GM04503 (cell line): ENCODE measurements at regions not wholly inside any gene's neighbourhood (a gene's known extent, or its start where the extent isn't known, plus 50 kb on each side); places are given as distances from the start of the nearest gene placed in this dataset.

ENCODE experiments used
- DNase-seq: peaks from one replicate; pipeline ENCODE4 v3.0.0-alpha.2; 2012; ENCODE audit warnings: low read depth

- DNase-seq: no peak
Observed at GRCh38 chr13:29955137-29955650, 104.8 kb upstream of the UBL3 start.

- no peak for DNase-seq
Observed at GRCh38 chr13:29954082-29955028, 103.9 kb upstream of the UBL3 start.

GRCh38 chr13:29953542-29953941 lies 103.1 kb upstream of the UBL3 start:
- DNase-seq: no peak

- no peak for DNase-seq
Observed at GRCh38 chr13:29952245-29952644, 101.8 kb upstream of the UBL3 start.

- no peak for DNase-seq
Observed at GRCh38 chr13:29948791-29949190, 98.4 kb upstream of the UBL3 start.

GRCh38 chr13:29948244-29948643 lies 97.8 kb upstream of the UBL3 start:
- peak; percentile 11 for DNase-seq

GRCh38 chr13:29947839-29948238 lies 97.4 kb upstream of the UBL3 start:
- no peak for DNase-seq

GRCh38 chr13:29946093-29946492 lies 95.7 kb upstream of the UBL3 start:
- DNase-seq: no peak

- DNase-seq: no peak
Observed at GRCh38 chr13:29943686-29944085, 93.3 kb upstream of the UBL3 start.

- DNase-seq: no peak
Observed at GRCh38 chr13:29943273-29943672, 92.9 kb upstream of the UBL3 start.

- no peak for DNase-seq
Observed at GRCh38 chr13:29940715-29941114, 90.3 kb upstream of the UBL3 start.

GRCh38 chr13:29939158-29939557 lies 88.7 kb upstream of the UBL3 start:
- DNase-seq: no peak

- DNase-seq: no peak
Observed at GRCh38 chr13:29937841-29938240, 87.4 kb upstream of the UBL3 start.

- no peak for DNase-seq
Observed at GRCh38 chr13:29937379-29937778, 87.0 kb upstream of the UBL3 start.

- no peak for DNase-seq
Observed at GRCh38 chr13:29936956-29937355, 86.5 kb upstream of the UBL3 start.

GRCh38 chr13:29936051-29936813 lies 85.8 kb upstream of the UBL3 start:
- DNase-seq: no peak

GRCh38 chr13:29935309-29935981 lies 85.0 kb upstream of the UBL3 start:
- no peak for DNase-seq

- no peak for DNase-seq
Observed at GRCh38 chr13:29934531-29935308, 84.3 kb upstream of the UBL3 start.

GRCh38 chr13:29933401-29933800 lies 83.0 kb upstream of the UBL3 start:
- DNase-seq: no peak

GRCh38 chr13:29931696-29932095 lies 81.3 kb upstream of the UBL3 start:
- DNase-seq: no peak

- no peak for DNase-seq
Observed at GRCh38 chr13:29929062-29929847, 78.8 kb upstream of the UBL3 start.
